ENCODE measurements at regions not wholly inside any gene's neighbourhood (a gene's known extent, or its start where the extent isn't known, plus 50 kb on each side); places are given as distances from the start of the nearest gene placed in this dataset.

DNA sequence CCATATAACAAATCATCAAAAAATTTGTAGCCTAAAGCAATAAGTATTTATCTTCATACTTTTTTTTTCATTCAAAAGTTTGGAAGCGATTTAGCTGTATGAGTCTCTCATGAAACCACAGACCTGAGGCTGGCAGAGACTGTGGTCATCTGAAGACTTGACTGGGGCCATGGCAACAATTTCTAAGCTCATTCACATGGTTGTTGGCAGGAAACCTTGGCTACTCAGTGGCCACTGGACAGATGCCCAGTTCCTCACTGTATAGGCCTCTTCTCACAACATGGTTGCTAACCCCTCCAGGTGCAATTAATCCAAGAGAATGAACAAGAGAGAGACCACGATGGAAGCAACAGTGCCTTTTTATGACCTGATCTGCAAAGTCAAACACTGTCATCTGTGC, 235.9 kb downstream of the BTBD3 start:
- TF ChIP-seq, protein P1, sequence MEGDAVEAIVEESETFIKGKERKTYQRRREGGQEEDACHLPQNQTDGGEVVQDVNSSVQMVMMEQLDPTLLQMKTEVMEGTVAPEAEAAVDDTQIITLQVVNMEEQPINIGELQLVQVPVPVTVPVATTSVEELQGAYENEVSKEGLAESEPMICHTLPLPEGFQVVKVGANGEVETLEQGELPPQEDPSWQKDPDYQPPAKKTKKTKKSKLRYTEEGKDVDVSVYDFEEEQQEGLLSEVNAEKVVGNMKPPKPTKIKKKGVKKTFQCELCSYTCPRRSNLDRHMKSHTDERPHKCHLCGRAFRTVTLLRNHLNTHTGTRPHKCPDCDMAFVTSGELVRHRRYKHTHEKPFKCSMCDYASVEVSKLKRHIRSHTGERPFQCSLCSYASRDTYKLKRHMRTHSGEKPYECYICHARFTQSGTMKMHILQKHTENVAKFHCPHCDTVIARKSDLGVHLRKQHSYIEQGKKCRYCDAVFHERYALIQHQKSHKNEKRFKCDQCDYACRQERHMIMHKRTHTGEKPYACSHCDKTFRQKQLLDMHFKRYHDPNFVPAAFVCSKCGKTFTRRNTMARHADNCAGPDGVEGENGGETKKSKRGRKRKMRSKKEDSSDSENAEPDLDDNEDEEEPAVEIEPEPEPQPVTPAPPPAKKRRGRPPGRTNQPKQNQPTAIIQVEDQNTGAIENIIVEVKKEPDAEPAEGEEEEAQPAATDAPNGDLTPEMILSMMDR (IDR thresholded peaks at IDR 0.05), result no peak
- no peak for TF ChIP-seq EP300 (IDR thresholded peaks at IDR 0.05)

All from tibial nerve (tissue), 4 donors.